ENCODE measurements at regions not wholly inside any gene's neighbourhood (a gene's known extent, or its start where the extent isn't known, plus 50 kb on each side); places are given as distances from the start of the nearest gene placed in this dataset.
"Not testable (repeated sequence)": the region's sequence is repeated elsewhere in the genome, so short reads cannot be mapped to it uniquely, and the experiment has no call there.

DNA sequence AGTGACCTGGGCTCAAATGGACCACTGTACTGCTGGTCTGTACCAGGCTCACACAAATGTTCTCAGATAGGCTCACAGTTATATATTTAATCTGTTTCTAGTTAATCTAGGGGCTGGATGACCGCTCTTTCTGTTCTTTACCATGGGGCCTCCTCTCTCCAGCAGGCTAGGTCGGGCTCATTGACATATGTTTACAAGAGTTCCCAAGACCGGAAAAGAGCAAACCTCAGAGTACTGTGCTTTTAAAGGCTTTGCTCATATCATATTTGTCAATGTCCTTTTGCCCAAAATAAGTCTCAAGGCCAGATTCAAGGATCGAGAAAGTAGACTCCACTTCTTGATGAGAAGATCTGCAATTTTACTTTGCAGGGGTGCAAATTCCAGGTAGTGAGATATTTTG lies 348.0 kb upstream of the EPHA6 start:
- no peak overlapping the region for H3K4me3 ChIP-seq
- TF ChIP-seq, protein P1, sequence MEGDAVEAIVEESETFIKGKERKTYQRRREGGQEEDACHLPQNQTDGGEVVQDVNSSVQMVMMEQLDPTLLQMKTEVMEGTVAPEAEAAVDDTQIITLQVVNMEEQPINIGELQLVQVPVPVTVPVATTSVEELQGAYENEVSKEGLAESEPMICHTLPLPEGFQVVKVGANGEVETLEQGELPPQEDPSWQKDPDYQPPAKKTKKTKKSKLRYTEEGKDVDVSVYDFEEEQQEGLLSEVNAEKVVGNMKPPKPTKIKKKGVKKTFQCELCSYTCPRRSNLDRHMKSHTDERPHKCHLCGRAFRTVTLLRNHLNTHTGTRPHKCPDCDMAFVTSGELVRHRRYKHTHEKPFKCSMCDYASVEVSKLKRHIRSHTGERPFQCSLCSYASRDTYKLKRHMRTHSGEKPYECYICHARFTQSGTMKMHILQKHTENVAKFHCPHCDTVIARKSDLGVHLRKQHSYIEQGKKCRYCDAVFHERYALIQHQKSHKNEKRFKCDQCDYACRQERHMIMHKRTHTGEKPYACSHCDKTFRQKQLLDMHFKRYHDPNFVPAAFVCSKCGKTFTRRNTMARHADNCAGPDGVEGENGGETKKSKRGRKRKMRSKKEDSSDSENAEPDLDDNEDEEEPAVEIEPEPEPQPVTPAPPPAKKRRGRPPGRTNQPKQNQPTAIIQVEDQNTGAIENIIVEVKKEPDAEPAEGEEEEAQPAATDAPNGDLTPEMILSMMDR (IDR thresholded peaks at IDR 0.05; ENCODE audit: control extremely low read depth, extremely low read depth) = no peak
- H3K9me3 ChIP-seq (ENCODE audit: control insufficient read depth in 4 of 4, insufficient read depth in 3 of 4, low read length in 3 of 4) = peaks cover 0 to 4% (median 0%) of the 10 kb centered on the region in 4 donors
- no peaks in the 10 kb centered on the region for H3K27me3 ChIP-seq (ENCODE audit: control insufficient read depth in 3 of 3, insufficient read depth in 3 of 3, low read length in 2 of 3)
- no peaks in the 10 kb centered on the region for H3K36me3 ChIP-seq (ENCODE audit: control insufficient read depth in 4 of 4, insufficient read depth in 4 of 4, low read length in 4 of 4)
- WGBS, 2 donors = 63 to 76% methylated on average over 4 of the region's 4 CpGs
- DNase-seq (no peak), ATAC-seq (ENCODE audit: insufficient read depth, low FRiP score) (no peak)
- no peak overlapping the region for H3K9ac ChIP-seq (ENCODE audit: insufficient read depth in 1 of 2, low read length in 2 of 2)
- no peak overlapping the region for H3K27ac ChIP-seq (ENCODE audit: low read depth in 1 of 2, low read length in 1 of 2)
- no peaks in the 10 kb centered on the region for H3K4me1 ChIP-seq (ENCODE audit: control insufficient read depth in 5 of 5, insufficient read depth in 5 of 5, low read length in 5 of 5)

DNA sequence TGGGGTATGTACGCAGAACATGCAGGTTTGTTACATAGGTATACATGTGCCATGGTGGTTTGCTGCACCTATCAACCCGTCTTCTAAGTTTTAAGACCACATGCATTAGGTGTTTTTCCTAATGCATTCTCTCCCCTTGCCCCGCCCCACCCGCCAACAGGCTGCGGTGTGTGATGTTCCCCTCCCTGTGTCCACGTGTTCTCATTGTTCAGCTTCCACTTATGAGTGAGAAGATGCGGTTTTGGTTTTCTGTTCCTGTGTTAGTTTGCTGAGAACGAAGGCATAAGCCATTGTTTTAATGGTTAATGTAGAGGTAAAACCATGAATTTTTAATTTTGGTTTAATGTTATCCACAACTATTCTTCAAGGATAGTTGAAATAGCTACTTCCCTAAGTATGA lies 346.8 kb upstream of the EPHA6 start:
- Histone ChIP-seq H3K9ac (ENCODE audit: insufficient read depth in 1 of 2, low read length in 2 of 2) (no peak overlapping the region), H3K9me3 (ENCODE audit: control insufficient read depth in 4 of 4, insufficient read depth in 3 of 4, low read length in 3 of 4) (peaks cover 0 to 4% (median 0%) of the 10 kb centered on the region in 4 donors), H3K4me3 (no peak overlapping the region), H3K27ac (ENCODE audit: low read depth in 1 of 2, low read length in 1 of 2) (no peak overlapping the region), H3K4me1 (ENCODE audit: control insufficient read depth in 5 of 5, insufficient read depth in 5 of 5, low read length in 5 of 5) (no peaks in the 10 kb centered on the region), H3K36me3 (ENCODE audit: control insufficient read depth in 4 of 4, insufficient read depth in 4 of 4, low read length in 4 of 4) (no peaks in the 10 kb centered on the region), H3K27me3 (ENCODE audit: control insufficient read depth in 3 of 3, insufficient read depth in 3 of 3, low read length in 2 of 3) (no peaks in the 10 kb centered on the region)
- no peak for DNase-seq
- WGBS, 2 donors = 89 to 93% methylated on average over 8 of the region's 8 CpGs
- no peak for ATAC-seq (ENCODE audit: insufficient read depth, low FRiP score)
- TF ChIP-seq, protein P1 (IDR thresholded peaks at IDR 0.05; ENCODE audit: control extremely low read depth, extremely low read depth) = no peak

DNA sequence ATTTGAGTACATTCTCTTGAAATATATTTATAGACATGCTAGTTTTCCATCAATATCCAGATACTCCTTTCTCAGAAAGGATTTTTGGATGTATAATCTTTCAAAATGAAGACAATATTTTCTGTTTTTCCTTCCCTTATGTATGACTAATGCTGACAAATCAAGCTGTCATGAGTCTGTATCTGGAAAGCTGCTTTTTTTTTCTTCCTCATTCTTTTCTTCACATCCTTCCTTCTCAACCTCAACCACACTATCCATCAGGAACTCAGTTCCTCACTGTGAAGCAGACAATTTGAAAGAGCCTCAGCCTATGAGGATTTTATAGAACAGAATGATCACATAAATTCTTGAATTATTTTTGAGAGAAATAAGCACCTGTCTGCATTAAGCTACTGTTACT lies 335.9 kb upstream of the EPHA6 start:
- DNase-seq (no peak), ATAC-seq (ENCODE audit: insufficient read depth, low FRiP score) (no peak)
- TF ChIP-seq, protein P1 (IDR thresholded peaks at IDR 0.05; ENCODE audit: control extremely low read depth, extremely low read depth) = no peak
- H3K4me1 ChIP-seq (ENCODE audit: control insufficient read depth in 5 of 5, insufficient read depth in 5 of 5, low read length in 5 of 5) = no peaks in the 10 kb centered on the region
- no peaks in the 10 kb centered on the region for H3K27me3 ChIP-seq (ENCODE audit: control insufficient read depth in 3 of 3, insufficient read depth in 3 of 3, low read length in 2 of 3)
- H3K36me3 ChIP-seq (ENCODE audit: control insufficient read depth in 4 of 4, insufficient read depth in 4 of 4, low read length in 4 of 4) = no peaks in the 10 kb centered on the region
- no peak overlapping the region for H3K9ac ChIP-seq (ENCODE audit: insufficient read depth in 1 of 2, low read length in 2 of 2)
- H3K9me3 ChIP-seq (ENCODE audit: control insufficient read depth in 4 of 4, insufficient read depth in 3 of 4, low read length in 3 of 4) = no peaks in the 10 kb centered on the region
- H3K4me3 ChIP-seq = no peak overlapping the region
- H3K27ac ChIP-seq (ENCODE audit: low read depth in 1 of 2, low read length in 1 of 2) = no peak overlapping the region

DNA sequence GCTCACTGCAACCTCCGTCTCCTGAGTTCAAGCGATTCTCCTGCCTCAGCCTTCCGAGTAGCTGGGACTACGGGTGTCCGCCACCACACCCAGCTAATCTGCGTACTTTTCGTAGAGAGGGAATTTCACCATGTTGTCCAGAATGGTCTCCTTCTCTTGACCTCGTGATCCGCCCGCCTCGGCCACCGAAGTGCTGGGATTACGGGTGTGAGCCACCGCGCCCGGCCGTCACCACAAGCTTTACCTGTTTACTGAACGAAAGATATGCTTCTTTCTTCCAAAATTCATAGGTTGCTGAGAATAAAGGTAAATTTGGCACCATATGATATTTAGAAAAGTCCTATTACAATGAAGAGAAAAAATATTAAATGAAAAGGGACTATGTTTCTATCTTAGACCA lies 333.5 kb upstream of the EPHA6 start:
- ATAC-seq (ENCODE audit: insufficient read depth, low FRiP score) (no peak), DNase-seq (no peak)
- TF ChIP-seq, protein P1 (IDR thresholded peaks at IDR 0.05; ENCODE audit: control extremely low read depth, extremely low read depth) = no peak
- H3K27ac ChIP-seq (ENCODE audit: low read depth in 1 of 2, low read length in 1 of 2) = no peak overlapping the region
- no peak overlapping the region for H3K4me3 ChIP-seq
- H3K27me3 ChIP-seq (ENCODE audit: control insufficient read depth in 3 of 3, insufficient read depth in 3 of 3, low read length in 2 of 3) = no peaks in the 10 kb centered on the region
- no peaks in the 10 kb centered on the region for H3K9me3 ChIP-seq (ENCODE audit: control insufficient read depth in 4 of 4, insufficient read depth in 3 of 4, low read length in 3 of 4)
- no peaks in the 10 kb centered on the region for H3K36me3 ChIP-seq (ENCODE audit: control insufficient read depth in 4 of 4, insufficient read depth in 4 of 4, low read length in 4 of 4)
- no peaks in the 10 kb centered on the region for H3K4me1 ChIP-seq (ENCODE audit: control insufficient read depth in 5 of 5, insufficient read depth in 5 of 5, low read length in 5 of 5)
- no peak overlapping the region for H3K9ac ChIP-seq (ENCODE audit: insufficient read depth in 1 of 2, low read length in 2 of 2)
- 95 to 96% methylated on average over 18 of the region's 18 CpGs for WGBS, 2 donors

DNA sequence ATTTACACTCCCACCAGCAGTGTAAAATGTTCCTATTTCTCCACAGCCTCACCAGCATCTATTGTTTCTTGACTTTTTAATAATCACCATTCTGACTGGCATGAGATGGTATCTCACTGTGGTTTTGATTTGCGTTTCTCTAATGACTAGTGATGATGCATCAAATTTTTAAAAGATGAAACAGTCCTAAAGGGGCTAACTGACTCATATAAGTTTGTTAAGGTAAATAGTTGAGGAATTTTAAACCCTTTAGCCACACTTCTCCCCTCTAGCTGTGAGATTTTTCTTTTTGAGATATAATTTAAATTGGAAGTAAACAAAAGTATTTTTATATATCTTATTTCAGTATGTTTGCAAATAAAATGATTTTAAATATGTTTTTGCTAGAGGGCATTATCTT lies 331.2 kb upstream of the EPHA6 start:
- H3K27me3 ChIP-seq (ENCODE audit: control insufficient read depth in 3 of 3, insufficient read depth in 3 of 3, low read length in 2 of 3); H3K36me3 ChIP-seq (ENCODE audit: control insufficient read depth in 4 of 4, insufficient read depth in 4 of 4, low read length in 4 of 4); H3K9ac ChIP-seq (ENCODE audit: insufficient read depth in 1 of 2, low read length in 2 of 2); DNase-seq; H3K4me3 ChIP-seq; H3K27ac ChIP-seq (ENCODE audit: low read depth in 1 of 2, low read length in 1 of 2); ATAC-seq (ENCODE audit: insufficient read depth, low FRiP score); H3K9me3 ChIP-seq (ENCODE audit: control insufficient read depth in 4 of 4, insufficient read depth in 3 of 4, low read length in 3 of 4); H3K4me1 ChIP-seq (ENCODE audit: control insufficient read depth in 5 of 5, insufficient read depth in 5 of 5, low read length in 5 of 5): not testable (repeated sequence)
- WGBS, 2 donors = 86 to 87% methylated on average over 1 of the region's 1 CpG

Measured in lung (tissue), 11 donors.